Osteoblast (primary cell): ENCODE measurements at regions not wholly inside any gene's neighbourhood (a gene's known extent, or its start where the extent isn't known, plus 50 kb on each side); places are given as distances from the start of the nearest gene placed in this dataset.

Source experiments
- DNase-seq: peaks from one replicate; pipeline ENCODE4 v3.0.0; 2011; ENCODE audit warnings: low spot score, mixed read lengths; ENCODE audit not compliant: insufficient read length; ENCODE audit errors: missing footprints
- H2AFZ ChIP-seq: 2 replicates; pipeline ENCODE4 v1.6.0; 2011; ENCODE audit warnings: mild to moderate bottlenecking, low read length
- H3K27ac ChIP-seq: 2 replicates; pipeline ENCODE4 v1.5.1; 2011; ENCODE audit warnings: mild to moderate bottlenecking, low read depth, low read length, moderate library complexity
- H3K27me3 ChIP-seq: 2 replicates; pipeline ENCODE4 v1.6.0; 2012; ENCODE audit warnings: mild to moderate bottlenecking, control low read depth, inconsistent platforms, low read length, moderate library complexity; ENCODE audit not compliant: insufficient read depth
- H3K36me3 ChIP-seq: 2 replicates; pipeline ENCODE4 v1.5.1; 2011; ENCODE audit warnings: mild to moderate bottlenecking, low read length, control low read depth, moderate library complexity; ENCODE audit not compliant: insufficient read depth
- H3K4me1 ChIP-seq: 2 replicates; pipeline ENCODE4 v1.5.1; 2011; ENCODE audit warnings: mild to moderate bottlenecking, low read length, control low read depth, moderate library complexity; ENCODE audit not compliant: insufficient read depth
- H3K4me2 ChIP-seq: 2 replicates; pipeline ENCODE4 v1.6.0; 2011; ENCODE audit warnings: mild to moderate bottlenecking, low read length; ENCODE audit not compliant: insufficient read depth
- H3K4me3 ChIP-seq: fragments of 200-600 bp; sonication (generic); 3 replicates; pipeline ENCODE4 v1.5.1; 2012; ENCODE audit warnings: mild to moderate bottlenecking, low read length, inconsistent platforms; ENCODE audit not compliant: insufficient read depth
- H3K79me2 ChIP-seq: 2 replicates; pipeline ENCODE4 v1.6.0; 2012; ENCODE audit warnings: mild to moderate bottlenecking, low read length, control low read depth, inconsistent platforms; ENCODE audit not compliant: insufficient read depth
- H3K9me3 ChIP-seq: 2 replicates; pipeline ENCODE4 v1.5.1; 2011; ENCODE audit warnings: low read depth, low read length, control low read depth
- H4K20me1 ChIP-seq: 2 replicates; pipeline ENCODE4 v1.6.0; 2012; ENCODE audit warnings: mild to moderate bottlenecking, low read length, control low read depth; ENCODE audit not compliant: insufficient read depth
- TF ChIP-seq, protein P1 (sequence below): IDR thresholded peaks from 2 replicates; pipeline ENCODE4 v1.5.1; 2011; ENCODE audit warnings: mild to moderate bottlenecking, low read depth, low read length, moderate library complexity; ENCODE audit errors: extremely low read depth

DNA sequence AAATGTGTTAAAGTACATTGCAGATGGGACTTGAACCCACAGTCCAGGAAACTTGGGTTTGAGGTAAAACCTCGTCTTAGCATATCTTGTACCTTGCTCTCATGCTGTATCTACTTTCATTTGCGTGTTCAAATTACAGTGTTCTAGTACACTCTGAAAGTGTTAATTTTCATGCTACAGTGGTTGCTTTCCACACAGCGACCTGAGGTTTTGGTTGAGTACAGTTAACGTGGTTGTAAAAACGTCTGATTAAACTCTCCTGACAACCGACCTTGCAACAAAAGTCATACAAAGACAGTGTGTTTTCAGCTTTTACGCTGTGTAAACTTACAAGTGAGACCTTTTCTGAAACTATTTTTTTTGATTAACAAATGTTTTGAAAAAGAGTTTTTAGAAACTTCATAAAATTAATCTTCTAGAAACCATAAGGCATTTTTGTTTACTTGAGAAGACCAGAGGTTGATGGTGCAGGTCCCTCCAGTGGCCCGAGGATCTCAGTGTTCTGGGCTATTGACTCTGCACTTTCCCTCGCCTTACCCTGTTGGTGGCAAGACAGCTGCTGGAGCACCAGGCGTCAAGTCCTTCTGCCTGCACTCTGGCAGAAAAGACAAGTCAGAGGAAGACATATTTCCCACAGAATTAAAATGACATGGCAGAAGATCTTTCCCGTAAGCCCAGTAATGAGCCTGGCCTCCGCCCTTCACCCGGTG lies 334.0 kb downstream of the THBS2 start:
- TF ChIP-seq, protein P1, sequence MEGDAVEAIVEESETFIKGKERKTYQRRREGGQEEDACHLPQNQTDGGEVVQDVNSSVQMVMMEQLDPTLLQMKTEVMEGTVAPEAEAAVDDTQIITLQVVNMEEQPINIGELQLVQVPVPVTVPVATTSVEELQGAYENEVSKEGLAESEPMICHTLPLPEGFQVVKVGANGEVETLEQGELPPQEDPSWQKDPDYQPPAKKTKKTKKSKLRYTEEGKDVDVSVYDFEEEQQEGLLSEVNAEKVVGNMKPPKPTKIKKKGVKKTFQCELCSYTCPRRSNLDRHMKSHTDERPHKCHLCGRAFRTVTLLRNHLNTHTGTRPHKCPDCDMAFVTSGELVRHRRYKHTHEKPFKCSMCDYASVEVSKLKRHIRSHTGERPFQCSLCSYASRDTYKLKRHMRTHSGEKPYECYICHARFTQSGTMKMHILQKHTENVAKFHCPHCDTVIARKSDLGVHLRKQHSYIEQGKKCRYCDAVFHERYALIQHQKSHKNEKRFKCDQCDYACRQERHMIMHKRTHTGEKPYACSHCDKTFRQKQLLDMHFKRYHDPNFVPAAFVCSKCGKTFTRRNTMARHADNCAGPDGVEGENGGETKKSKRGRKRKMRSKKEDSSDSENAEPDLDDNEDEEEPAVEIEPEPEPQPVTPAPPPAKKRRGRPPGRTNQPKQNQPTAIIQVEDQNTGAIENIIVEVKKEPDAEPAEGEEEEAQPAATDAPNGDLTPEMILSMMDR, result no peak
- Histone ChIP-seq H2AFZ (no peak overlapping the region), H3K4me2 (no peak overlapping the region), H3K9me3 (no peaks in the 10 kb centered on the region), H3K36me3 (no peaks in the 10 kb centered on the region), H3K27me3 (no peaks in the 10 kb centered on the region), H3K4me3 (no peak overlapping the region), H3K27ac (no peak overlapping the region), H3K4me1 (peaks cover 9% of the 10 kb centered on the region), H4K20me1 (no peaks in the 10 kb centered on the region), H3K79me2 (no peaks in the 10 kb centered on the region)
- no peak for DNase-seq

DNA sequence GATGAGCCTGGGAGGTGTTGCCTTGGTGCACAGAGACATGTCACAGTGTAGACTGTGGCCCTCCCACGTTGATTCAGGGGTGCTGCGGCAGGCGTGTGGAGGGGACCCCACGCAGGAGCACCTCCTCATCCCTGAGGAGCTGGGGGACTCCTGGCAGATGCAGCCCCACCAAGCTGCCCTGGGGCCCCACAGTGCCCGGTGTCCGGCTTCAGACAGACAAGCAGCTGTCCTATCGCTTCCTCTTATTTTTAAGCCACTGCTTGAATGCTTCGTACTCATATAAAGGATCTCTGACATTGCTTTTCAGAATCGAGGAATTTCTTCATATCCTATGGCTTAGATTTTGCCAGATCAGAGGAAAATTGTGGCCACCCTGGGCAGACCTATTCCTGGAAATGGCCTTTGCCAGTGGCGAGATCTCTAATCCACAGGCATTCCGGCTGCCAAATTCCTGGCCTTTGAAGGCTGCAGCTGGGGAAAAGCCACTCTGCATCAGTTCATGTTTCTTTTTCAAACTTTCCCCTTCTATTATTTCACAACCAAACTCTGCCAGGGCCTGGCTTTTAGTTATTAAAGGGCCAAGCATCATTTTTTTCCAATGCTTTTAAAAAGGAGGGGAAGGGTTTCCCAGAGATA lies 337.0 kb downstream of the THBS2 start:
- Histone ChIP-seq H3K36me3 (no peaks in the 10 kb centered on the region), H3K9me3 (no peaks in the 10 kb centered on the region), H4K20me1 (no peaks in the 10 kb centered on the region), H3K79me2 (no peaks in the 10 kb centered on the region), H3K4me1 (peaks cover 9% of the 10 kb centered on the region), H3K4me2 (peak overlapping the region; percentile 50), H3K27me3 (no peaks in the 10 kb centered on the region), H2AFZ (peak overlapping the region; percentile 71), H3K27ac (peak overlapping the region; percentile 16), H3K4me3 (peak overlapping the region; percentile 29)
- TF ChIP-seq, protein P1, result no peak
- peak; percentile 83 for DNase-seq

DNA sequence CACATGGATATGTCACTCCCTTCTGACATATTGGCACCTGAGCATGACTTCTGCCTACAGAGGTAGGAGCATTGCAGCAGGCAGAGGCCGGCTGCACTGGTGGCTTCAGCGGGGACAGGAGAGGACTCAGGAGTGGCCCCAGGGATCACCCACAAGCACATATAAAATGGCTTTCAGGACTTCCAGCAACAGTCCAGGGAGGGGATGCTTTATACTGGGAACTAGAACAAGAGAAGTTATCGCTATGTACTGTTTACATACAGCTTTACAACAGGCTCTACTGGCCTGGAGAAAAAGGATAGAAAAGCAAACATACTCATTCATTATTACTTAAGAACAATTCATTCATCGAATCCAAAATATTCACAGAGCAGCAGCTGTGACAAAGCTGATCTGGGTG lies 337.8 kb downstream of the THBS2 start:
- H3K79me2 ChIP-seq, result no peaks in the 10 kb centered on the region
- H3K9me3 ChIP-seq, result no peaks in the 10 kb centered on the region
- no peak for DNase-seq
- H3K4me2 ChIP-seq, result no peak overlapping the region
- H4K20me1 ChIP-seq, result no peaks in the 10 kb centered on the region
- H3K36me3 ChIP-seq, result no peaks in the 10 kb centered on the region
- H3K27ac ChIP-seq, result no peak overlapping the region
- no peaks in the 10 kb centered on the region for H3K27me3 ChIP-seq
- no peak overlapping the region for H3K4me3 ChIP-seq
- no peak overlapping the region for H2AFZ ChIP-seq
- TF ChIP-seq, protein P1, result no peak
- peaks cover 9% of the 10 kb centered on the region for H3K4me1 ChIP-seq

DNA sequence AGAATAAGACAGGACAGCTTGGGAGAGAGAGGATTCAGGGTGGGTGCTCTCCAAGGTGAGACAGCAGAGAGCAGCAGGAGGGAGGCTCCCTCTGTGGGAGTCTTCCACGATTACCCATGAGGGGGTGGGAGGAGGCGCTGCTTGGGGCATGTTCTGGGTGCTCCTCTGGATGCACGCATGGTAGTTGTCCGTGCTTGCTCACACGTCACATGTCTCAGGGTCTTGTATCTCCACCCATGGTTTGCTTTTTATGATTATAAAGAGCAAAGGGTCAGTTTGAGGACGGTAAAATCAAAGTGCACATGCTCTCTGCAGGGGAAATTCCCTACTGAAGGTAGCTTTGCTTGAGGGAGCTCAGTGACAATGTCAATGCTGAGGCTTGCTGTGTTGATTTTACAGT lies 338.4 kb downstream of the THBS2 start:
- H3K4me3 ChIP-seq, result no peak overlapping the region
- H3K79me2 ChIP-seq, result no peaks in the 10 kb centered on the region
- H3K36me3 ChIP-seq, result no peaks in the 10 kb centered on the region
- H3K27me3 ChIP-seq, result no peaks in the 10 kb centered on the region
- H4K20me1 ChIP-seq, result no peaks in the 10 kb centered on the region
- TF ChIP-seq, protein P1, result no peak
- no peak overlapping the region for H3K4me2 ChIP-seq
- no peak for DNase-seq
- H2AFZ ChIP-seq, result no peak overlapping the region
- no peaks in the 10 kb centered on the region for H3K9me3 ChIP-seq
- no peak overlapping the region for H3K27ac ChIP-seq
- peaks cover 9% of the 10 kb centered on the region for H3K4me1 ChIP-seq
